Prostate gland (tissue), 2 donors: ENCODE measurements at regions not wholly inside any gene's neighbourhood (a gene's known extent, or its start where the extent isn't known, plus 50 kb on each side); places are given as distances from the start of the nearest gene placed in this dataset.

Source experiments
- DNase-seq: peaks from one replicate; pipeline ENCODE4 v3.0.0-alpha.2; 2019; ENCODE audit warnings: low spot score
- H3K27ac ChIP-seq, 2 donors: fragments of 200-600 bp; sonication (generic); 2 replicates each; pipeline ENCODE4 v1.5.1; 2017 to 2019
- H3K27me3 ChIP-seq: fragments of 200-600 bp; sonication (generic); replicated peaks from 2 replicates; pipeline ENCODE4 v1.5.1; 2019; ENCODE audit not compliant: insufficient read depth
- H3K36me3 ChIP-seq, 2 donors: fragments of 200-600 bp; sonication (generic); 1 replicate in 1 of 2; 2 replicates in 1 of 2; pipeline versions ENCODE4 v1.5.1 to v1.8.1; 2017 to 2019
- H3K4me1 ChIP-seq: fragments of 200-600 bp; sonication (generic); replicated peaks from 2 replicates; pipeline ENCODE4 v1.5.1; 2019
- H3K4me3 ChIP-seq, 2 donors: fragments of 200-600 bp; sonication (generic); 2 replicates each; pipeline ENCODE4 v1.5.1; 2017 to 2019
- H3K9me3 ChIP-seq: fragments of 200-600 bp; sonication (generic); 2 replicates; pipeline ENCODE4 v1.5.1; 2017
- CTCF ChIP-seq, 4 experiments: fragments of 200-600 bp in 2 of 4; fragments of 450-650 bp in 2 of 4; sonication (generic) in 2 of 4; IDR thresholded peaks; 1 replicate in 3 of 4; 2 replicates in 1 of 4; pipeline ENCODE4 v1.5.1; 2016 to 2019; ENCODE audit warnings: antibody characterized with exemption in 4 of 4, mild to moderate bottlenecking in 2 of 4, moderate library complexity in 2 of 4
- POLR2A ChIP-seq: fragments of 450-650 bp; IDR thresholded peaks from one replicate; pipeline ENCODE4 v1.6.1; 2016; ENCODE audit warnings: antibody characterized with exemption, mild to moderate bottlenecking
- POLR2AphosphoS5 ChIP-seq: sonication (generic); formaldehyde crosslinking; IDR thresholded peaks from one replicate; pipeline ENCODE4 v1.6.1; 2017; ENCODE audit warnings: antibody characterized with exemption
- WGBS: methylation state at CpG from one replicate; pipeline ENCODE4 v1.1.5; 2018; 5-methylcytosine and 5-hydroxymethylcytosine counted together
- intact Hi-C: fragments of 100-400 bp; cut with DNase I; formaldehyde crosslinking; loops from one replicate; pipeline ENCODE4 v1.14.2; 2022

GRCh38 chr14:100450049-100450448 lies 126.9 kb downstream of the SLC25A47 start:
- no peak for TF ChIP-seq POLR2AphosphoS5
- TF ChIP-seq POLR2A: no peak
- no peak for TF ChIP-seq CTCF (IDR thresholded peaks at IDR 0.05)
- no peak for DNase-seq
- WGBS: 94% methylated on average over 2 of the region's 2 CpGs
- Histone ChIP-seq H3K4me3 (no peak overlapping the region), H3K27me3 (no peaks in the 10 kb centered on the region), H3K9me3 (no peaks in the 10 kb centered on the region), H3K4me1 (no peaks in the 10 kb centered on the region), H3K36me3 (no peaks in the 10 kb centered on the region), H3K27ac (no peak overlapping the region)
- intact Hi-C loops: no loop called here

- H3K4me1 ChIP-seq: no peaks in the 10 kb centered on the region
- intact Hi-C loops: no loop called here
- no peaks in the 10 kb centered on the region for H3K36me3 ChIP-seq
- WGBS: 92% methylated on average over 6 of the region's 6 CpGs
- TF ChIP-seq CTCF (IDR thresholded peaks at IDR 0.05) (no peak), POLR2A (no peak), POLR2AphosphoS5 (no peak)
- H3K4me3 ChIP-seq: no peak overlapping the region
- H3K9me3 ChIP-seq: no peaks in the 10 kb centered on the region
- DNase-seq: no peak
- H3K27ac ChIP-seq: no peak overlapping the region
- H3K27me3 ChIP-seq: no peaks in the 10 kb centered on the region
Measured at GRCh38 chr14:100450736-100451135, 127.6 kb downstream of the SLC25A47 start.

GRCh38 chr14:100451264-100451663 lies 128.1 kb downstream of the SLC25A47 start:
- no peaks in the 10 kb centered on the region for H3K36me3 ChIP-seq
- no peak overlapping the region for H3K27ac ChIP-seq
- no peak for DNase-seq
- intact Hi-C loops: no loop called here
- no peaks in the 10 kb centered on the region for H3K27me3 ChIP-seq
- TF ChIP-seq POLR2A (no peak), POLR2AphosphoS5 (no peak)
- no peaks in the 10 kb centered on the region for H3K4me1 ChIP-seq
- H3K4me3 ChIP-seq: no peak overlapping the region
- 88% methylated on average over 6 of the region's 6 CpGs for WGBS
- no peaks in the 10 kb centered on the region for H3K9me3 ChIP-seq

- DNase-seq: no peak
- Histone ChIP-seq H3K9me3 (no peaks in the 10 kb centered on the region), H3K36me3 (no peaks in the 10 kb centered on the region), H3K4me3 (no peak overlapping the region), H3K27me3 (no peaks in the 10 kb centered on the region), H3K27ac (no peak overlapping the region), H3K4me1 (no peaks in the 10 kb centered on the region)
- intact Hi-C loops: no loop called here
- no peak for TF ChIP-seq POLR2AphosphoS5
- TF ChIP-seq POLR2A: no peak
- no peak for TF ChIP-seq CTCF (IDR thresholded peaks at IDR 0.05)
- WGBS: 56% methylated on average over 2 of the region's 2 CpGs
Measured at GRCh38 chr14:100453930-100454329, 130.8 kb downstream of the SLC25A47 start.

- TF ChIP-seq POLR2AphosphoS5 (no peak), CTCF (IDR thresholded peaks at IDR 0.05) (no peak), POLR2A (no peak)
- H3K36me3 ChIP-seq: no peaks in the 10 kb centered on the region
- no peaks in the 10 kb centered on the region for H3K4me1 ChIP-seq
- no peak overlapping the region for H3K4me3 ChIP-seq
- intact Hi-C loops: no loop called here
- H3K27ac ChIP-seq: no peak overlapping the region
- no peak for DNase-seq
- H3K9me3 ChIP-seq: no peaks in the 10 kb centered on the region
- WGBS: 13% methylated on average over 1 of the region's 1 CpG
- no peaks in the 10 kb centered on the region for H3K27me3 ChIP-seq
Measured at GRCh38 chr14:100454437-100454836, 131.3 kb downstream of the SLC25A47 start.
